Esophagus (tissue), 2 donors: ENCODE measurements at regions not wholly inside any gene's neighbourhood (a gene's known extent, or its start where the extent isn't known, plus 50 kb on each side); places are given as distances from the start of the nearest gene placed in this dataset.

ENCODE experiments used
- H3K27ac ChIP-seq, 2 donors: one replicate each; pipeline ENCODE4 v1.5.1; 2013; ENCODE audit warnings: low read depth in 2 of 2, mild to moderate bottlenecking in 2 of 2, inconsistent platforms in 1 of 2, low read length in 1 of 2, moderate library complexity in 1 of 2
- H3K27me3 ChIP-seq, 2 donors: one replicate each; pipeline ENCODE4 v1.6.1; 2013; ENCODE audit warnings: low read length in 2 of 2, control low read depth in 1 of 2, mild to moderate bottlenecking in 1 of 2; ENCODE audit not compliant: insufficient read depth in 2 of 2, control insufficient read depth in 1 of 2
- H3K36me3 ChIP-seq, 2 donors: one replicate each; pipeline ENCODE4 v1.6.1; 2013; ENCODE audit warnings: low read length in 1 of 2; ENCODE audit not compliant: control insufficient read depth in 2 of 2, insufficient read depth in 2 of 2
- H3K4me1 ChIP-seq, 2 donors: one replicate each; pipeline ENCODE4 v1.6.1; 2013; ENCODE audit warnings: low read length in 1 of 2; ENCODE audit not compliant: control insufficient read depth in 2 of 2, insufficient read depth in 2 of 2
- H3K4me3 ChIP-seq, 2 donors: one replicate each; pipeline ENCODE4 v1.5.1; 2013; ENCODE audit warnings: low read length in 2 of 2, mild to moderate bottlenecking in 2 of 2, low read depth in 1 of 2, moderate library complexity in 1 of 2
- H3K9me3 ChIP-seq, 2 donors: one replicate each; pipeline ENCODE4 v1.6.1; 2013; ENCODE audit warnings: mild to moderate bottlenecking in 2 of 2, low read depth in 1 of 2, low read length in 1 of 2, moderate library complexity in 1 of 2; ENCODE audit not compliant: control insufficient read depth in 2 of 2, insufficient read depth in 1 of 2
- WGBS, 2 donors: extraction: QIAGEN DNeasy Blood & Tissue Kit; methylation state at CpG; one replicate each; pipeline ENCODE4 v1.1.7; 2013; 5-methylcytosine and 5-hydroxymethylcytosine counted together
- donor health status: healthy with polysubstance abuse.
- donor health status: Bipolar disorder and iron deficiency.

- Histone ChIP-seq H3K4me1 (no peaks in the 10 kb centered on the region), H3K27me3 (no peaks in the 10 kb centered on the region), H3K27ac (no peak overlapping the region), H3K9me3 (no peaks in the 10 kb centered on the region), H3K4me3 (no peak overlapping the region), H3K36me3 (no peaks in the 10 kb centered on the region)
Measured at GRCh38 chr1:178572604-178573003, 59.7 kb downstream of the TEX35 start.

- Histone ChIP-seq H3K27ac (no peak overlapping the region), H3K9me3 (no peaks in the 10 kb centered on the region), H3K27me3 (no peaks in the 10 kb centered on the region), H3K36me3 (no peaks in the 10 kb centered on the region), H3K4me3 (no peak overlapping the region), H3K4me1 (no peaks in the 10 kb centered on the region)
- WGBS, 2 donors, result 52 to 55% methylated on average over 3 of the region's 3 CpGs
Measured at GRCh38 chr1:178573330-178573729, 60.4 kb downstream of the TEX35 start.

- Histone ChIP-seq H3K27me3 (no peaks in the 10 kb centered on the region), H3K4me3 (no peak overlapping the region), H3K27ac (no peak overlapping the region), H3K9me3 (no peaks in the 10 kb centered on the region), H3K4me1 (peaks cover 0 to 2% of the 10 kb centered on the region in 2 donors), H3K36me3 (no peaks in the 10 kb centered on the region)
- WGBS, 2 donors, result 74 to 76% methylated on average over 2 of the region's 2 CpGs
Measured at GRCh38 chr1:178574345-178574744, 61.4 kb downstream of the TEX35 start.

GRCh38 chr1:178575611-178576361, 62.9 kb downstream of the TEX35 start:
- H3K27ac ChIP-seq, result no peak overlapping the region
- no peak overlapping the region for H3K4me3 ChIP-seq
- H3K9me3 ChIP-seq, result no peaks in the 10 kb centered on the region
- H3K4me1 ChIP-seq, result peaks cover 0 to 2% of the 10 kb centered on the region in 2 donors
- no peaks in the 10 kb centered on the region for H3K27me3 ChIP-seq
- WGBS, 2 donors, result 40 to 43% methylated on average over 3 of the region's 3 CpGs
- H3K36me3 ChIP-seq, result no peaks in the 10 kb centered on the region

GRCh38 chr1:178576841-178577240, 63.9 kb downstream of the TEX35 start:
- no peaks in the 10 kb centered on the region for H3K27me3 ChIP-seq
- no peak overlapping the region for H3K4me3 ChIP-seq
- peaks cover 0 to 2% of the 10 kb centered on the region in 2 donors for H3K4me1 ChIP-seq
- no peak overlapping the region for H3K27ac ChIP-seq
- H3K36me3 ChIP-seq, result no peaks in the 10 kb centered on the region
- 96 to 99% methylated on average over 6 of the region's 6 CpGs for WGBS, 2 donors
- H3K9me3 ChIP-seq, result no peaks in the 10 kb centered on the region

- Histone ChIP-seq H3K27me3 (no peaks in the 10 kb centered on the region), H3K4me1 (peaks cover 0 to 2% of the 10 kb centered on the region in 2 donors), H3K4me3 (no peak overlapping the region), H3K36me3 (no peaks in the 10 kb centered on the region), H3K9me3 (no peaks in the 10 kb centered on the region), H3K27ac (no peak overlapping the region)
- 89 to 92% methylated on average over 4 of the region's 4 CpGs for WGBS, 2 donors
Measured at GRCh38 chr1:178577882-178578281, 65.0 kb downstream of the TEX35 start.

GRCh38 chr1:178578541-178578940, 65.6 kb downstream of the TEX35 start:
- Histone ChIP-seq H3K4me1 (peaks cover 0 to 2% of the 10 kb centered on the region in 2 donors), H3K36me3 (no peaks in the 10 kb centered on the region), H3K27ac (no peak overlapping the region), H3K9me3 (no peaks in the 10 kb centered on the region), H3K4me3 (no peak overlapping the region), H3K27me3 (no peaks in the 10 kb centered on the region)
- 91 to 93% methylated on average over 7 of the region's 7 CpGs for WGBS, 2 donors

- no peaks in the 10 kb centered on the region for H3K36me3 ChIP-seq
- H3K4me1 ChIP-seq, result peaks cover 0 to 2% of the 10 kb centered on the region in 2 donors
- 72 to 75% methylated on average over 4 of the region's 4 CpGs for WGBS, 2 donors
- no peaks in the 10 kb centered on the region for H3K9me3 ChIP-seq
- H3K27me3 ChIP-seq, result no peaks in the 10 kb centered on the region
- H3K27ac ChIP-seq, result no peak overlapping the region
- H3K4me3 ChIP-seq, result no peak overlapping the region
Measured at GRCh38 chr1:178579095-178579494, 66.2 kb downstream of the TEX35 start.

GRCh38 chr1:178579562-178579961, 66.7 kb downstream of the TEX35 start:
- Histone ChIP-seq H3K4me3 (no peak overlapping the region), H3K9me3 (no peaks in the 10 kb centered on the region), H3K27me3 (no peaks in the 10 kb centered on the region), H3K27ac (no peak overlapping the region), H3K4me1 (peaks cover 0 to 2% of the 10 kb centered on the region in 2 donors), H3K36me3 (no peaks in the 10 kb centered on the region)
- 83 to 85% methylated on average over 6 of the region's 6 CpGs for WGBS, 2 donors

GRCh38 chr1:178580096-178580495, 67.2 kb downstream of the TEX35 start:
- Histone ChIP-seq H3K27ac (no peak overlapping the region), H3K36me3 (no peaks in the 10 kb centered on the region), H3K4me1 (peaks cover 0 to 2% of the 10 kb centered on the region in 2 donors), H3K27me3 (no peaks in the 10 kb centered on the region), H3K4me3 (no peak overlapping the region), H3K9me3 (no peaks in the 10 kb centered on the region)
- WGBS, 2 donors, result 93 to 95% methylated on average over 5 of the region's 5 CpGs
